ENCODE measurements at regions not wholly inside any gene's neighbourhood (a gene's known extent, or its start where the extent isn't known, plus 50 kb on each side); places are given as distances from the start of the nearest gene placed in this dataset.

DNA sequence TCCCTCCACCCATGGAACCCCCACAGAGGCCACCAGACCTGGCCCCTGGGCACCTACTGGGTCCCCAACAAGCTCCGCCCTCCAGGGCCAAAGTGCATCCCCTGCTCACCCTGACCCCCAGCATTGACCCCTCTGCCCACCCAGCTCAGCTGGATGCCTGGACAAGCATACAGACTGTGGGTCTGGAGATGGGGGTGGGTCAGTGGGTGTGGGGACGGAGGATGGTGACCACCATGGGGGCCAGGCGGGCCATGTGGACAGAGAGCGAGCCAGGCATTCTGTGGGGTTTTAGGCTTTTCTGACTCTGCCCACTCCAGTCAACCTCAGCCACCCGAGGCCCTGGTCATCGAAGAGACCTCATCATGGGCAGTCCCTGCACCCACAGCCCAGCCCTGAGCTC lies 183.7 kb downstream of the BRD1 start:
- H3K4me3 ChIP-seq (ENCODE audit: low read length, poor library complexity, severe bottlenecking): no peak overlapping the region
- H3K79me2 ChIP-seq (ENCODE audit: insufficient read depth, low read length): peaks cover 97% of the 10 kb centered on the region; the same call in 1 of the 2 replicates
- TF ChIP-seq EZH2phosphoT487 (IDR thresholded peaks at IDR 0.05; ENCODE audit: borderline replicate concordance): no peak
- TF ChIP-seq, protein P1, sequence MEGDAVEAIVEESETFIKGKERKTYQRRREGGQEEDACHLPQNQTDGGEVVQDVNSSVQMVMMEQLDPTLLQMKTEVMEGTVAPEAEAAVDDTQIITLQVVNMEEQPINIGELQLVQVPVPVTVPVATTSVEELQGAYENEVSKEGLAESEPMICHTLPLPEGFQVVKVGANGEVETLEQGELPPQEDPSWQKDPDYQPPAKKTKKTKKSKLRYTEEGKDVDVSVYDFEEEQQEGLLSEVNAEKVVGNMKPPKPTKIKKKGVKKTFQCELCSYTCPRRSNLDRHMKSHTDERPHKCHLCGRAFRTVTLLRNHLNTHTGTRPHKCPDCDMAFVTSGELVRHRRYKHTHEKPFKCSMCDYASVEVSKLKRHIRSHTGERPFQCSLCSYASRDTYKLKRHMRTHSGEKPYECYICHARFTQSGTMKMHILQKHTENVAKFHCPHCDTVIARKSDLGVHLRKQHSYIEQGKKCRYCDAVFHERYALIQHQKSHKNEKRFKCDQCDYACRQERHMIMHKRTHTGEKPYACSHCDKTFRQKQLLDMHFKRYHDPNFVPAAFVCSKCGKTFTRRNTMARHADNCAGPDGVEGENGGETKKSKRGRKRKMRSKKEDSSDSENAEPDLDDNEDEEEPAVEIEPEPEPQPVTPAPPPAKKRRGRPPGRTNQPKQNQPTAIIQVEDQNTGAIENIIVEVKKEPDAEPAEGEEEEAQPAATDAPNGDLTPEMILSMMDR (conservative IDR thresholded peaks at IDR 0.05; ENCODE audit: low read length): no peak
- H3K27me3 ChIP-seq (ENCODE audit: insufficient read depth, low read length, poor library complexity, severe bottlenecking): no peaks in the 10 kb centered on the region
- peaks cover 31% of the 10 kb centered on the region for H4K20me1 ChIP-seq (ENCODE audit: insufficient read depth, low read length, poor library complexity, severe bottlenecking)
- no peak overlapping the region for H3K4me2 ChIP-seq (ENCODE audit: low read depth, low read length, poor library complexity, severe bottlenecking)
- H3K9me2 ChIP-seq (replicated peaks; ENCODE audit: low read depth, low read length): no peaks in the 10 kb centered on the region
- no peaks in the 10 kb centered on the region for H3K9me3 ChIP-seq (ENCODE audit: insufficient read depth, low read depth, low read length)
- H3K9ac ChIP-seq (ENCODE audit: low read depth, low read length, poor library complexity, severe bottlenecking): no peak overlapping the region
- H2AFZ ChIP-seq (ENCODE audit: low read length): no peak overlapping the region
- no peaks in the 10 kb centered on the region for H3K4me1 ChIP-seq (ENCODE audit: insufficient read depth, low read length, poor library complexity, severe bottlenecking)
- peaks cover 5% of the 10 kb centered on the region; the same call in 1 of the 2 replicates for H3K36me3 ChIP-seq (ENCODE audit: insufficient read depth, low read length)
- no peaks in the 10 kb centered on the region for H3F3A ChIP-seq (ENCODE audit: low read depth)

DNA sequence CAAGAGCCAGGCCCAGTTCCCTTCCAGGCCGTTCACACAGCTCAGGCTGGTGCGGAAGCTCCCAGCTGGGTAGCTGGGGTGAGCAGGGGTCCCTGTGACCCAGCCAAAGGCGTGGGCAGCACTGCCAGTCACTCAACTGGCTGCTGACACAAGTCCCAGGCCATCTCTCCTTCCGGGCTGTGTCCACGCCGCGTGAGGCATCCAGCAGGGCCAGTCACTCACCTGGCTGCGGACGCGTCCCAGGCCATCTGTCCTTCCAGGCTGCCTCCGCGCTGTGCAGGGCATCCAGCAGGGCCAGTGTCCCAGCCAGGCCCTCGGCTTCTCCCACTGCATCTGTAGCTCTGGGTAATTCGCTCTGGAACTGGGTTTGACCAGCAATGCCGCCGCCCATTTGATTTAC lies 184.2 kb downstream of the BRD1 start:
- Histone ChIP-seq H3K79me2 (ENCODE audit: insufficient read depth, low read length) (peaks cover 96% of the 10 kb centered on the region; the same call in 1 of the 2 replicates), H3K36me3 (ENCODE audit: insufficient read depth, low read length) (peaks cover 5% of the 10 kb centered on the region; the same call in 1 of the 2 replicates), H3K4me2 (ENCODE audit: low read depth, low read length, poor library complexity, severe bottlenecking) (no peak overlapping the region), H3K4me1 (ENCODE audit: insufficient read depth, low read length, poor library complexity, severe bottlenecking) (no peaks in the 10 kb centered on the region), H3K4me3 (ENCODE audit: low read length, poor library complexity, severe bottlenecking) (no peak overlapping the region), H3F3A (ENCODE audit: low read depth) (no peaks in the 10 kb centered on the region), H4K20me1 (ENCODE audit: insufficient read depth, low read length, poor library complexity, severe bottlenecking) (peaks cover 36% of the 10 kb centered on the region), H3K9ac (ENCODE audit: low read depth, low read length, poor library complexity, severe bottlenecking) (no peak overlapping the region), H3K9me2 (replicated peaks; ENCODE audit: low read depth, low read length) (no peaks in the 10 kb centered on the region), H2AFZ (ENCODE audit: low read length) (no peak overlapping the region), H3K9me3 (ENCODE audit: insufficient read depth, low read depth, low read length) (no peaks in the 10 kb centered on the region), H3K27me3 (ENCODE audit: insufficient read depth, low read length, poor library complexity, severe bottlenecking) (no peaks in the 10 kb centered on the region)
- TF ChIP-seq EZH2phosphoT487 (IDR thresholded peaks at IDR 0.05; ENCODE audit: borderline replicate concordance): no peak
- TF ChIP-seq, protein P1 (conservative IDR thresholded peaks at IDR 0.05; ENCODE audit: low read length): no peak

DNA sequence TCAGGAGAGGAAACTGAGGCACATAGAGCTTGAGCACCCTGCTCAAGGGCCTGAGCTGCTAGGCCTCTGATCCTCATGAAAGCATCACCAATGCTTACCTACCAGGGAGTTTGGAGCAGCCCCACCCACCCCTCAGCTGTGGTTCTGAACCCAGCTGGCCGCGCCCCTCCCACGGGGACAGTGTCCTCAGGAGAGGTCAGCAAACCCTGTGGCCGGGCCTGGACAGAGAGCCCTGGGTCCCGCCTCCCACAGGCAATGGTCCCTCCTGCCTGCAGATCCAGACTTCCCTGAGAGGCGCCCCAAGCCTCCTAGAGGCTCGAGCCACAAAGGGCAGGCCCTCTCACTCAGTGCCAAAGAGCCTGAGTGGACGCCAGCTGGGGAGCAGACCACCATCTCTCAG lies 184.9 kb downstream of the BRD1 start:
- Histone ChIP-seq H3K4me1 (ENCODE audit: insufficient read depth, low read length, poor library complexity, severe bottlenecking) (no peaks in the 10 kb centered on the region), H2AFZ (ENCODE audit: low read length) (no peak overlapping the region), H3K4me3 (ENCODE audit: low read length, poor library complexity, severe bottlenecking) (no peak overlapping the region), H3K4me2 (ENCODE audit: low read depth, low read length, poor library complexity, severe bottlenecking) (no peak overlapping the region), H4K20me1 (ENCODE audit: insufficient read depth, low read length, poor library complexity, severe bottlenecking) (peaks cover 32% of the 10 kb centered on the region), H3K9me2 (replicated peaks; ENCODE audit: low read depth, low read length) (no peaks in the 10 kb centered on the region), H3K27me3 (ENCODE audit: insufficient read depth, low read length, poor library complexity, severe bottlenecking) (no peaks in the 10 kb centered on the region), H3K9ac (ENCODE audit: low read depth, low read length, poor library complexity, severe bottlenecking) (no peak overlapping the region), H3F3A (ENCODE audit: low read depth) (no peaks in the 10 kb centered on the region), H3K79me2 (ENCODE audit: insufficient read depth, low read length) (peaks cover 96% of the 10 kb centered on the region; the same call in 1 of the 2 replicates), H3K36me3 (ENCODE audit: insufficient read depth, low read length) (peaks cover 5% of the 10 kb centered on the region; the same call in 1 of the 2 replicates), H3K9me3 (ENCODE audit: insufficient read depth, low read depth, low read length) (no peaks in the 10 kb centered on the region)
- TF ChIP-seq EZH2phosphoT487 (IDR thresholded peaks at IDR 0.05; ENCODE audit: borderline replicate concordance): no peak
- TF ChIP-seq, protein P1 (conservative IDR thresholded peaks at IDR 0.05; ENCODE audit: low read length): no peak
